ENCODE measurements at regions not wholly inside any gene's neighbourhood (a gene's known extent, or its start where the extent isn't known, plus 50 kb on each side); places are given as distances from the start of the nearest gene placed in this dataset.
A peak's percentile ranks its signal among the peaks of the same experiment; 100 is the strongest.

DNA sequence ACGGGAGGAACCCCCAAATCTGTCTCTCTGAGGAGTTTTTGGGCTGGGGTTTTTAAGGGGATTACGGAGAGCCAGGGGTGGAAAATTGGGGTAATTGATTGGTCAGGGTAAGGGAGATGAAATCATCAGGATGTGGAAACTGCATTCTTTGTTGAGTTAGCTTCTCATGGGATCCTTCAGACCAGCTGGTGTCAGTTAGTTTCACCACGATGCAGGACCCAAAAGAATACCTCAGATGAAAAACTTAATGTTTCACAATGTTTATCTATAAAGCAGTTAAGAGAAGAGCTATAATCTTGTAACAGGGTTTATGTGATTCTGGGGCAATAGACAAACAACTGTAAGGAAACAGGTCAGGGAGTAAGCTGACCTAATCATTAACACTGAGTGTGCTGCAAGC lies 230.8 kb downstream of the POU4F1 start:
- no peak for DNase-seq (ENCODE audit: low spot score)

DNA sequence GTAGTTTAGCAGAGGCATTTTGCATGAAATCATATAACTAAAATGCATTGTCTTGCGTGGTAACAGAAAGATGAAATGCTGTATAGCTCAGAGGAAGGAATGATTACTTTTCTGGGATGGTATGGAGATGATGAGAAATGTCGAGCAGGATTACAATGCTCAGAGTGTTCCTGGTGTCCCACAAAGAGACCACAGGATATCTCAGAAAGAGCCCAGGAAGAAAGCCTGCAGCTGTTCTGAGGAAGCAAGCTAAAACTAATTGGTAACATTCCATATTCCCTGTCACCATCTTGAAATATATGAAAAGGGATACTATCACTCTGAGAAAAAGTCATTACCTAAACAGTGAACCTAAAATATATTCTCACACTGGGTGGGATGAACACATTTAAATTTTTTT lies 233.1 kb downstream of the POU4F1 start:
- DNase-seq (ENCODE audit: low spot score) (no peak), ATAC-seq (no peak)
- intact Hi-C loops (cut with DNase I): no loop called here

More for the DNA sequence above, 230.8 kb downstream of the POU4F1 start:
- intact Hi-C loops (cut with DNase I): no loop called here
- peak; percentile 93 for ATAC-seq

DNA sequence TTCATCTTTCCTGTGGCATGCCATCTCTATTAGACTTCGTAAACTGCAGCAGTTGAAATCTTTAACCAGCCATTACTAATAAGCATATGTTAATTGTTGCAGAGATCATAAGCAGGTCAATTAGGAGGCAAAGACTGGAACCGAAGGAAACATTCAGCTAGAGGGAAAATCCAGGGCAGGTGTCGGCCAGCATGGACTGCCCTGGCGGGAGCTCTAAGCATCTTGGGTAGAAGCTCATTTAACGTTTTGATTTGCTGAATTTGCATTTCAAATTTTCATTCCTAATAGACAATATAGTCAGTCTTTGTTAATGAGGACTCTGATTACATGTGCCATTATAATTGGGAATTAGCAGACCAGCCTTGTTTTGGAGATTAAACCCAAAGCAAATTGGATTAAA lies 238.6 kb downstream of the POU4F1 start:
- no peak for DNase-seq (ENCODE audit: low spot score)
- ATAC-seq: no peak
- intact Hi-C loops (cut with DNase I): no loop called here

DNA sequence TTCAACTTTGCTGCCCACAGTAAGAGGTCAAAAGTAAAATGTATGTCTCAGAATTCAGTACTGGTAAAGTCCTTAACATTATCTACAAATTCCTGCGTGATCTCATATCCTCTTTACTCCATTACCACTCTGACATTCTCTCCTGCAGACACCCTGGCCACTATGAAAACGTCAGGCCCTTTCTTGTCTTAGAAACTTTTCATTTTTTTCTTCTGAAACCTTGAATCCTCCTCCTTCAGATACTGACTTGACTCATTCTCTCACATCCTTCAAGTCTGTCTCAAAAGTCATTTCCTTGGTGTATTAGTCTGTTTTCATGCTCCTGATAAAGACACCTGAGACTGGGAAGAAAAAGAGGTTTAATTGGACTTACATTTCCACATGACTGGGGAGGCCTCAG lies 262.3 kb downstream of the POU4F1 start:
- intact Hi-C loops (cut with DNase I): no loop called here
- DNase-seq (ENCODE audit: low spot score) (no peak), ATAC-seq (no peak)

DNA sequence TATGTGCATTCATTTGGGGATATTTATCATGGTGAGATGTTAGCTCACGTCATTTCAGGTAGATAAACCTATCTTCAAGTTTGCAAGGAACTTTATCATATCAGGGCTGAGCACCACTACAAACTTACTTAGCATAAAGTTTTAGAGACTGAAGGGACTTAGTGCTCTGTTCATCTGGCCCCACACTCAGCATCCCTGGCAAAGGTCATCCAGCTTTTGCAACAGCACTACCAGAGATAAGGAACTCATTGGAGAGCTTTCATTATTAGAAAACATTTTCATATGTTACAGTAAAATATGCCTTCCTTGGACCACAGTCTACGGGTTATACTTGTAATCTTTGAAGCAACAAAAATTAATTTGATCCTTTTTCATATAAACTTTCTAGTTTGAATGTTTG lies 263.4 kb downstream of the POU4F1 start:
- intact Hi-C loops (cut with DNase I): no loop called here
- DNase-seq (ENCODE audit: low spot score) (no peak), ATAC-seq (no peak)

DNA sequence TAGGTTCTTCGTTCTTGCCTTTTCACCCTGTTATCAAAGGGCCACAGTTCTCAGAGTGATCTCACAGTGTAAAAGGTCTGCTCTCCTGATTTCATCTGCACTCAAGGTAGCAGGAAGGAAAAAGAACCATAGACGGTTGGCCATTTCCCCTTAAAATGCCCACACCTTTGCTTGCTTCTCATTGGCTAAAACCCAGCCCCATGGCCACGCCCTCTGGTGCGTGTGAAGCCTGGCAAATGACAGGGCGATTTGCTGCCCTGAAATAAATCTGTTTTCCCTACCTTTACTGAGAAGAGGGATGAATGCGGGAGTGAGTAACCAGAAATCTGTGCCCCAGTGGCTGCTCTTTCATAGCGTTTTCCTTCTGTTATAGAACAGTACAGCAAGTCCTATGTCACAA lies 269.3 kb downstream of the POU4F1 start:
- ATAC-seq (no peak), DNase-seq (ENCODE audit: low spot score) (no peak)
- intact Hi-C loops (cut with DNase I): no loop called here

DNA sequence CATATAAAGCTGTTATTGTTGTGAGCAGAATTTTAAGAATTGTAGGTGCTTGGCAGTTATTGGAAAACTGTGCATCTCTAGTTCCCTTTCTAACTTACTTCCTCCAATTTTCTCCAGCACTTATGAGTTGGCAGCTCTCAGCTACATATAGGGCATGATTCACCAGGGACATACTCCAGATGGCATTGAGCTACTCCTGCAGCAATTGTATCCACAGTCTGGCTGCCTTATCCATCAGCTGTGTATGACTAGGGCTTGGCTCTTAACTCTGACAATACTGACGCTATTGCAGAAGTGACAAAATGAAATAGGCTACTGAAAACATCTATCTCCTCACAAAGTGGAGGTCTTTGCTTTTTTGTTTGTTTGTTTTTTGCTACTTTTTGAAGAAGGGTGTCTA lies 276.7 kb downstream of the POU4F1 start:
- ATAC-seq: no peak
- intact Hi-C loops (cut with DNase I): no loop called here

DNA sequence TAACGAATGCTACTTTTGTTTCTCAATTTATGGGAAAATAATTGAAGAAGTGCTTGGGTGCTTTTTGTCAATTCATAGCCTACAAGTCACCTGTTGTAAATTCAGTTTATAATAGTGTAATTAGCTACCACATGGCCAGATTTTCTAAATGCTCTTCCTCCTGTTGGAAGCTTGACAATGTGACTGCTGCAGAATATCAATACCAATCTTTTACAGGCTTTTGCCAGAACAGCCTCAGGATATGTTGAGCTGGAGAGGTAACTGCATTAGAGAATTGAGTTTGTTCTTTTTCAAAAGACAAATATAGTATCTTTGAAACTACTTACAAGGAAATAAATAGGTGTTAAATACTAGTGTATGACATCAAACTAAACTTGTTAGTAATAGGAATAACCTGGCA lies 277.8 kb downstream of the POU4F1 start:
- ATAC-seq (no peak), DNase-seq (ENCODE audit: low spot score) (no peak)
- intact Hi-C loops (cut with DNase I): no loop called here

More for the DNA sequence above, 276.7 kb downstream of the POU4F1 start:
- no peak for DNase-seq (ENCODE audit: low spot score)

DNA sequence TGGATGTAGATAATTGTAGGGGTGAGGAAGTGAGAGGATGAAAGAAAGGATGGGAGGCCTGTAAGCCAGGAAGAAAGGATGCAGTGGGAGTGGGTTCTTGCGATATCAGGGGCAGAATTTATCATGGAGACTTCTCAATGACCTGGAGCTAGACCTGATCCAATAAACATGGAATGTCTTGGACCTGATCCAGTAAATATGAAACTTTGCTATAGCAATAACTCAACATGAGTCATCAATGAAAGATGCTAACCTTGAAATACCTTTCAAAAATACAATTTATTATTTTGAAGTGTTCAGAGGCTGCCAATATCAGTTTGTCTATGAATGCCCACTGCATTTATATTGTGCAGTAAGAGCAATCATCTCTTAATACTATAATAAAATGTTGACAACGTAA lies 279.5 kb downstream of the POU4F1 start:
- ATAC-seq: no peak
- no peak for DNase-seq (ENCODE audit: low spot score)
- intact Hi-C loops (cut with DNase I): no loop called here

DNA sequence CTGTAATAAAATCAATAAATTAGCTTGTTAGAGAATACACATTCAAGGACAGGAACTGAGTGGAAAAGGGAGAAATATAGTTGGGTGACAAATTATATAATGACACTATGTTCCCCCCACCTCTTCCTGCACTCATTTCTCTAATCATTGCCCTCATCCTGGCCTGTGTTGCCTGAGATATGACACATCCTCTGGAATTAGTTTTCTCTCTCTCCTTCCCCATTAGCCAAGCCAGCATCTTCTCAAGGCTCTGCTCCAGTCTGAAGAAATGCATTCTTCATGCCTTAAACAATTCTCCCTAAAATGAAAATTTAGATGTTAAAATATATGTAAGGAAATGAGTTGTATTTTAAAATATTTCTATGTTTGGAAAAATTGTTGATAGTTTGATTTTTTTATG lies 280.3 kb downstream of the POU4F1 start:
- intact Hi-C loops (cut with DNase I): no loop called here
- ATAC-seq: no peak

DNA sequence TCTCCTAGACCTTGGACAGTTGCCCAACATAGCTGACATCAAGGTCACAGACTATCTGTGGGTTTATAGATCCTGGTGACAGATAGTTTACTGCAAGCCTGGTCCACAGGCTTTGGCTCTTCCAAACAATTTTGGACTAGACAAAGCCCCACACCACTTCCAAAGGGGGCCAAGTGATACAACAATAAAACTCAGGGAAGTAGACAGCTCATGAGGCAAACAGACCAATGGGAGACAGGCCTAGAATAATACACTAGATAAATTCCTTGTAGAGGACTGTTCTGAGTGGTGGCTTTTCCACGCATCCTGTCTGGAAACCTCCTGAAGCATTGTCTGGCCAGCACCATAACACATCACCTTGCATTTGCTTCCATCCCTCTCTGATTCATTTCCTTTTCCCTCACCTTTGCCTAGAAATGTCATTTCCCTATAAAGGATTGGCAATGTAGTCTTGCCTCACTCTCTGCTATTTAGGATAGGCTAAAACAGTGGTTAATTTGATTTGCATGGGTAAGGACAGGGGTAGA lies 284.2 kb downstream of the POU4F1 start:
- ATAC-seq (no peak), DNase-seq (ENCODE audit: low spot score) (no peak)
- intact Hi-C loops (cut with DNase I): no loop called here

More for the DNA sequence above, 280.3 kb downstream of the POU4F1 start:
- DNase-seq (ENCODE audit: low spot score): no peak

DNA sequence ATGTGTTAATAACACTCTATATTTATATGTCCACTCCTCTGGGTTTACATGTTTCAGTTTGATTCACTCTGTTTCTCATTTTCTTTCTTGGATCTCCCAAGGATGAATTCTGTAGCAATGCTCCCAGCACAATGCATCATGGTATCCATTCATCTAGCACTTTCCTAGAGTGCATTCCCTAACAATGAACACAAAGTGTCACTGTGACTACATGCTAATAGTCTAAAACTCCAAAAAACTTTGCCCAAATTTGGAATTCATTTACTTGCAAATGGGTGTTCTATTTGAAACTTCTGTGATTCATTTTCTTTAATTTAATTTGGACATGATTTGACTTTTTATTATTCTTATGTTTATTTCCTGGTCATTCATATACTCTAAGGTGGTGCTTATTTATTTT lies 286.3 kb downstream of the POU4F1 start:
- intact Hi-C loops (cut with DNase I): no loop called here
- DNase-seq (ENCODE audit: low spot score): no peak
- ATAC-seq: no peak

DNA sequence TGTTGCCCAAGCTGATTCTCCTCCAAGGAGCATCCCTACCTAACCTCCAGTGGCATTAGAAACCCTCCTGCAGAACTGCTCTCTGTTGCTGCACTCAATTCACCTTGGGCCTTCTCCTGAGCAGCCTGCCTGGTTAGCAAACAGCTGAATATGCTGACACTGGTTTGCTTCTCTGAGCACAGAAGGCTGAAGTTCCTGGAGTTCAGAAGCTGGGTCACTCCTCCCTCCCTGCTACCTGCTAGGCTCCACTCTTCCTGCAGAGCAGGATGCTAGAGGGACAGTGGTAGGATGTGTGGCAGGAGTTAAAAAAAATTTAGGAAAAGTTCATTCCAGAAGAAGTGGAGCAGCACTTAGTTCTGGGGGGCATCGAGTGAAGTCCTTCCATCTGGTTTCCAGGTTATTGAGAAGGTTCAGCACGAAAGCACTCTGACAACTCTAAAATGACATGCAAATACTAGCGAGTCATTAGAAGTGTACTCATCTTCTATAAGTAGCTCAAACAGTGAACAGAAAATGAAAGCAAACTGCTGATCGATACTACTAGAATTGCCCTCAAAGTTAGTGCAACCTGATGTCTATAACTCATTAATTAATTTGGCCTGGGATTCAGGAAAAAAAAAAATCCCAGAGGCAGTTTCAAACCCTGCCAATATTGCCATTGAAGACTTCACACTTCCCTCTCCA lies 293.7 kb downstream of the POU4F1 start:
- ATAC-seq (no peak), DNase-seq (ENCODE audit: low spot score) (no peak)

DNA sequence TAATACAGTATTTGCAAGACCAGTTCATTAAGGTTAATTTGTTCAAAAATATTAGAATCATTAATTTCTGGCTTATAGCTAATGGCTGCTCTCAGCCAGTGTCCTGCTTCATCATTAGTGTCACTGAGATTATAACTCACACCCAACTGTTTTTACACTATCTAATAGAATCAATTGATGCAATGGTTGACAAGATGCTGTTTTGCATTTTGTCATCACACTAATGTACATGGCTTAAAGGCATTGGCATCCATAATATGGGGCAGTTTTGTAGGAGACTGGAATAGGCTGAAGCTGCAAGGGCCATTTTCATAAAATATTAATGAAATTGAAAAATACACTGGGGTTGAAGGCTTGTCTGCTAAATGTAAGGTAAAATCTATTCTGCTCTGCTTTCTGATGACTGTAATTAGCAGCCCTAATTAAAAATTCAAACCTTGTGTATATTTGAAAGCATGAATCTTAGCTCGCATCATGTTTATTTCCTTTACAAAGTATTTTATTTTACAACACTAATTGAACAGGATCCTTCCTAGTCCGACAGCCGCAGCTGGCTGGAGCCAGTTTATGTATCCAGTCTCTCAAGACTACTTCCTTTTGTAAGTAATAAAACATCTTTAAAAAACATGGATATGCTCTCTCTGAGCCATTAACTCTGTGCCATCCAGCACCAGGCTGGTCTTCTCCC lies 296.7 kb downstream of the POU4F1 start:
- ATAC-seq: no peak
- intact Hi-C loops (cut with DNase I): no loop called here
- no peak for DNase-seq (ENCODE audit: low spot score)

More for the DNA sequence above, 293.7 kb downstream of the POU4F1 start:
- intact Hi-C loops (cut with DNase I): no loop called here

DNA sequence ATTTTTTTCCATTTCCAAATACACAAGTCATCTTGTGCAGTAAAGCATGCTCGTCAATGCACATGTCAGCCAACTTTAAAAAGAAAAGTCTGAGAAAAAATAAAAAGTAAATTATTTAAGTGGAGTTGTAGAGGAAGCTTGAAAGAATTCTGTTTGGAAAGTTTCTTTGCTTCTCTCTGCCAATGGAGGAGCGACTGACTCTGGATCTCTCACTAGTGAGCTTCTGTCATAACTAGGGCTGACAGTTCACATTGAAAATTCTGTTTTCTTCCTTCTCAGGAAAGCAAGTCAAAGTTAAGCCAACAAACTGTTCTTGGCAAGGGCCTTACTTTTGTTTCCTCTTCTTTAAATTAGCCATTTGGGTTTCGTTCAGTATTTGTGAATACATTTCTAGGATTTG lies 298.2 kb downstream of the POU4F1 start:
- ATAC-seq (no peak), DNase-seq (ENCODE audit: low spot score) (no peak)
- intact Hi-C loops (cut with DNase I): no loop called here

DNA sequence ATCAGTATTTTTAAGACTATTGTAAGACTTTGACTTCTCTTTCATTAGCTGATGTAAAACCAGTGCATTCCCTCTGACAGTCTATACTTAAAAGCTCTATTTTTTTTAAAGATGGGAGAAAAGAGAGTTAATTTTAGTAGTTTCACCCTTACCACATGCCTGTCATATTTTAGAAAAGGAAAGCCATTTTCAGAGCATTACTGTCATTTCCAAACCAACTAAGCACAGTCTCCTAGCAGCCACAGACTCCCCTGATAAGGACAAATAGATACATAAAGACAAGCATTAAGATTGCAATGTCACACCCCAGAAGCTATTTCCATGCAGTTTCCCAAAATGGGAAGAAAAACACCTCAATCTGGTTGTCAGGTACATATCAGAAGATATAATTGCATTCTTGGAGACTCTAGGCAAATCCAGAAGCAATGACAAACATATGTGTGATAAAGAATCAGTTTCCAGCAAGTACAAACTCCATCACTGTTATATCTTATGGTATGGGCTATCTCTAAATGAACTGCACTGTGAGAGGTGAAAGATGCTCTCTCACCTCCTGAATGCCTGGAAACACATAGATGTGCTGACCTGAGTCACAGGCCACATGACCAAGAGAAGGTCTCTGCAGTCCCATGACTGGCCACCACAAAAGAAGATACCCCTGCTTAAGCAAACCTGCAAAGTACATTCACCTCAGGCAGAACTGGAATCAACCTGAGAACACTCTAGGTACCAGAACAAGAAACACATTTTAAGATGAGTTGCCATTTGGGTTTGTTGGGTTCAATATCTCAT lies 303.3 kb downstream of the POU4F1 start:
- ATAC-seq (no peak), DNase-seq (ENCODE audit: low spot score) (no peak)
- intact Hi-C loops (cut with DNase I): no loop called here

DNA sequence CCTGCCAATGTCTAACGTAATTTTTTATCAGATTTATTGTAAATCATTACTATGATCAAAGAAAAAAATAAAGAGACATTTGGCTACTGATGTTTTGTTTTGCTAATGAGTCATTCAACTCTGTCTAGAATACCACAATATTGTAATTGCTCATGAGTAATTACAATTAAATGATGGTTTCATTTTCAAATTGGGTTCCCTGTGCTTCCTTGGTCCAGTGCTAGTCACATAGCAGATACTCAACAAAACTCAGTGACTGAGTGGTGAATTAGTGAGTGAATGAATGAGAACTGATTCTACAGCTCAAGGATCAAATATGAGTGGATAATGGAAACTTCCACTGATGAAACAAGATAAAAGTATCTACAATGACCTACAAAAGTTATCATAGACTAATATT lies 304.7 kb downstream of the POU4F1 start:
- intact Hi-C loops (cut with DNase I): no loop called here
- no peak for DNase-seq (ENCODE audit: low spot score)
- ATAC-seq: no peak

DNA sequence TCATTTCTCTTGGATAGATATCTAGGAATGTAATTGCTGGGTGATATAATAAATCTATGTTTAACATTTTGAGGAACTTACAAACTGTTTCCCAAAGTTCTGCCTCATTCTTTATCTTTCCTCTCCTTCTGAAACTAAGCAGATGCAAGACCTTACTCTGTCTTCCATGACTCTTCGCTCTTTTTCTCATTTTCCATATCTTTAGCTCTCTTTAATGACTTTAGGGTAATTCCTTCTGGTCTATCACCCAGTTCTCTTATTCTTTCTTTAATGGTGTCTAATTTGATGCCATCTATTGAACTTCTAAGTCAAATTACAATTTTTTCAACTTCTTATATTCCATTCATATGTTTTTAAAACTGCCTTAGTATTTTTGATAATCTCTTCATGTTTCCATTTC lies 316.6 kb downstream of the POU4F1 start:
- ATAC-seq (no peak), DNase-seq (ENCODE audit: low spot score) (no peak)
- intact Hi-C loops (cut with DNase I): no loop called here

DNA sequence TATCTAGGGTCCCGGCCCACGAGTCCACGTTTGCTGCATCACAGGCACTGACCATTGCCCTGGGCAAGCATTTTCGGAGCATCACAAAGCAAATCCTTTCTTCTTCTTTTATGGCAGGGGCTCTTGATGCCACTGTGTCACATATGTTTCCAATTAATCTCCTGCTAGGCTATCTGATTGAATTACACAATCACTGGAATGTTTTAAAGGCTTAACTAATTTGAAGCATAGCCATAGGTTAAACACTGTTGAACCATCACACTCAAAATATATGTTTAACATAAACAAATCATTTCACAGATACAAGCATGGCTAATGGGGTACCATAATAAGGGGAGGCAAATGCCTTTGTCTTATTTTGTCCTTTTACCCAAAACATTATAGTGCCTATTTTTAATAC lies 338.3 kb downstream of the POU4F1 start:
- DNase-seq (ENCODE audit: low spot score) (no peak), ATAC-seq (no peak)
- intact Hi-C loops (cut with DNase I): no loop called here

DNA sequence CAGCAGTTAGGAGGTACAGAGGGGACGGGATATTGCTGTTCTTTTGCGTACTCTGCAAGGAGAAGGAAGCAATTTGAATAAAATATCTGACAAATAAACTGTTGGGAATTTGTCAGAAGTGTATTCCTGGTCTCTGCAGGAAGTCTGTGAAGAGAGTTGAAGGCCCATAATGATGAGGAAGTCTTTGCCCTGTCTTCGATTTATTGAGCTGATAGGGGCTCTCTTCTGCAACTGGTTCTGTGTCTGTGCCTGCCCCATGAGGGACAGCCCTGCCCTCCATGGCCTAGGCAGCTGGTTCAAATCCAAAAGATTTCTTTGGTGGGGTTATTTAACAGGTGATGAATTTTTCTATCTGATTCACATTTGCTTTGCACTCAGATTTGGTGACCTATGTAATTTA lies 339.7 kb upstream of the EDNRB start:
- intact Hi-C loops (cut with DNase I): no loop called here
- ATAC-seq (no peak), DNase-seq (ENCODE audit: low spot score) (no peak)
